ENCODE measurements at regions not wholly inside any gene's neighbourhood (a gene's known extent, or its start where the extent isn't known, plus 50 kb on each side); places are given as distances from the start of the nearest gene placed in this dataset.

DNA sequence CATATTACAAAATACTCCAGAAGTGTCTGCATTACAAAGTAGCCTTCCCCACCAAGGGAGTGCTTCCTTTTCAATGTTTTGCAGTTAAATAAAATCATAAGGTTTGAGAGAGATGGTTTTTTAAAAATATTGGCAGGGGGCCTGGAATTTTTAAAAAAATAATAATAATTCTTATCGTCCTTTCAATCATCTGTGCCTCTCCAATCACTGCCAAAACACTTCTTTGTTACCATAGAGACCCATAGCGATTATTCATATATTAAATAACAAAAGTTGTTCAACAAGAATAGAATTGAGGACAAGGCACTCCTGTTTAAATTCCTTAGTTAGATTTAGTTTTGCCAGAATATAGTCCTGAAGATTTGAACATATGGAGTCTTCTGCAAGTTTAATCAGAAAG, 203.1 kb downstream of the FAT4 start:
- TF ChIP-seq, protein P1, sequence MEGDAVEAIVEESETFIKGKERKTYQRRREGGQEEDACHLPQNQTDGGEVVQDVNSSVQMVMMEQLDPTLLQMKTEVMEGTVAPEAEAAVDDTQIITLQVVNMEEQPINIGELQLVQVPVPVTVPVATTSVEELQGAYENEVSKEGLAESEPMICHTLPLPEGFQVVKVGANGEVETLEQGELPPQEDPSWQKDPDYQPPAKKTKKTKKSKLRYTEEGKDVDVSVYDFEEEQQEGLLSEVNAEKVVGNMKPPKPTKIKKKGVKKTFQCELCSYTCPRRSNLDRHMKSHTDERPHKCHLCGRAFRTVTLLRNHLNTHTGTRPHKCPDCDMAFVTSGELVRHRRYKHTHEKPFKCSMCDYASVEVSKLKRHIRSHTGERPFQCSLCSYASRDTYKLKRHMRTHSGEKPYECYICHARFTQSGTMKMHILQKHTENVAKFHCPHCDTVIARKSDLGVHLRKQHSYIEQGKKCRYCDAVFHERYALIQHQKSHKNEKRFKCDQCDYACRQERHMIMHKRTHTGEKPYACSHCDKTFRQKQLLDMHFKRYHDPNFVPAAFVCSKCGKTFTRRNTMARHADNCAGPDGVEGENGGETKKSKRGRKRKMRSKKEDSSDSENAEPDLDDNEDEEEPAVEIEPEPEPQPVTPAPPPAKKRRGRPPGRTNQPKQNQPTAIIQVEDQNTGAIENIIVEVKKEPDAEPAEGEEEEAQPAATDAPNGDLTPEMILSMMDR (IDR thresholded peaks at IDR 0.05; ENCODE audit: insufficient read depth, low read depth, low read length, missing control alignments) = no peak
- no peak overlapping the region for H3K4me3 ChIP-seq (ENCODE audit: low read depth, low read length)
- DNase-seq (ENCODE audit: low read depth) = no peak

DNA sequence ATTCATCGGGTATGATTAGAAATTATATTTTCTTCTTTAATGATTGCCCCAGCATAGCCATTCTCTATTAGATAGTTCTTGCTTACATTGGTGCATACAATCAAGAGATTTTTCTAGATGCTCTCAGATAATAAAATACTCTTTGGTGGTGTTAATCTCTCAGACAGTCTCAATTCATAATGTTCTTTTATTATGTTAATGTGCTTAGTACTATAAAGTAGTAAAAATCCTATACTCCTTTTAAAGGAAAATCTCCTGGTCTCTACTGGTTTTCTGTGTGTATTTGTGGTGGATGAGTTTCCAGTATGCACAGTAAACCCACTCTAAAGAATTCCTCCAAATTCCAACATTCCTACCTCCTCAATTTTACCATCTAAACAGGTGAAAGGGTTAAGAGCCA, 203.5 kb downstream of the FAT4 start:
- no peak overlapping the region for H3K4me3 ChIP-seq (ENCODE audit: low read depth, low read length)
- TF ChIP-seq, protein P1 (IDR thresholded peaks at IDR 0.05; ENCODE audit: insufficient read depth, low read depth, low read length, missing control alignments) = no peak
- no peak for DNase-seq (ENCODE audit: low read depth)

DNA sequence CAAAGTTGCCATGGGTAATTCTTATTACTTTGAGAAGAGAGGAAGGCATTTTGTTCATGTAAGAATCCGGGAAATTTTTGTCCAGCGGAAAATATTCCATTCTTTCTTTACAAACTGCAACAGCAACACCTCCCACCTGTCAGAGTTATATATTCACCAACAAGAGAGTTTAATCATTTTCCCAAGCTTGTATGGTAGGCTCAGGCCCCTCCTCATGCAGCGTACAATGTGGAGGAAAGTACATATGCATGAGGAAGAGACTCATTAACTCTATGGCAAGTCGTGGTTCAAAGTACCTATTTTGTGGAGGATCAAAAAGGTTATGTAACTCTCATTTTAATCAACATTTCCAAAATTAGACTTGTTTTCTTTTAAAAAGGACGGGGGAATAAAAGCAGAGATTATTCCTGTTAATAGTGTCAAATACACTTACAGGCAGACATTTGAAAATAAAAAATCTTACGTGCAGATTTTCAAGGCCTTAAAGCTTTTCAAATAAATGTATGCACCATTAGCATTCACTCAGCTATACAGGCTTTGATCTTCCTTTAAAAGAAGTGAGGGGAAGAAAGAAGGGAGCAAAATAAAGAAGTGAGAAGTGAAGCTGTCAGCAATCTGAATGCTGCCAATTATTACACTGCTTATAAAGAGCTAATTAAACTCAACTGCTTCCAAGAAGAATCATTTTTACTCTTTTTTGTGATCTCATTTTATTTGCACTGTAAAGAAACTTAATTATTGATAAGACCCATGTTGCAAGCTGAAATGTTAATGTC, 204.8 kb downstream of the FAT4 start:
- TF ChIP-seq, protein P1 (IDR thresholded peaks at IDR 0.05; ENCODE audit: insufficient read depth, low read depth, low read length, missing control alignments) = no peak
- H3K4me3 ChIP-seq (ENCODE audit: low read depth, low read length) = no peak overlapping the region

DNA sequence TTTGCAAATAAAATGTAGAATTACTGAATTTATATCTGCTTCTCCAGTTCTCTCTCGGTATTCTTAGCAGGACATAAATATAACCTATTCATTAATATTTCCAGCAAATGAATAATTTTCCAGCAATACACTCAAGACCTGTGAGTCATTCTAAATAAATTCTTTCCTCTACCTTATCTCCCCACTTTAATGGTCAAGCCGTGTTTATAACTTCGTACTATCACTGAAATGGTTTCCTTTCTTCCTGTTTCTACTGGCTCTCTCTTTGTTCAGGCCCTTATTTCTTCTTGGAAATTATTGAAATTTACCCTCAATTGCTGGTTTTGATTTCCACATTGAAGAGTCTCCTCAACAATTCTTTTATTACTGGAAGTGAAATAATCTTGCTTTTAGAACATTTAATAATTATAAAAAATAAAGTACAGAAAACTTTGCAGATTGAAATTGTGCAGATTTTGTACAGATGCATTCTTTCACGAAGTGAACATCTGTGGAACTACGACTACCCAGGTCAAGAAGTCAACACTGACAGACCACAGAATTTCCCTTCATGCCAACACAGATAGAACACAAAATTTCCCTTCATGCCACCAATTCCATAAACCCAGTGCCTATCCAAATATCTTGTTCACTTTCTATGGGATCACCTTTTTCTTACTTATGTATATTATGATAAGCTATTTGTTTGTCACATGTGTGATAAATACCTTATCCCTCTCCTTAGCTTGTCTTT, 205.7 kb downstream of the FAT4 start:
- TF ChIP-seq, protein P1 (IDR thresholded peaks at IDR 0.05; ENCODE audit: insufficient read depth, low read depth, low read length, missing control alignments) = no peak
- no peak for DNase-seq (ENCODE audit: low read depth)
- H3K4me3 ChIP-seq (ENCODE audit: low read depth, low read length) = no peak overlapping the region

More for the DNA sequence above, 204.8 kb downstream of the FAT4 start:
- DNase-seq (ENCODE audit: low read depth) = no peak

DNA sequence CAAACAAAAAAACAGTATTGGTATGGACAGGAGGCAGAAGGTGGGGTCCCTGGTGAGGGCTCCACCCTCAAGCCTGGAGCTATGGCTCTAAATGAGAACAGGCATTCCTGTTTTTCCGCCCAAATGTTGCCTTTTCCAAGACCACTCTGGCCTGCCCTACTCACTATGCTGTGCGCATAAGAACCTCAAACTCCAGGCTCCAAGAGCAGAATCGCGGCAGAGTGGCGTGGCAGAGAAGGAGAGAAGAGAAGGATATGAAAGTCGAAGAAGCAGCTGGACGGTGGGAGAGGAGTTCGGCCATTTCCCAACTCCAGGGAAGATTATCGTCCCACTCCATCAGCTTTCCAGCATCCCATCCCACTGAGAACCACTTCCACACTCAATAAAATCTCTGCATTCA, 207.8 kb downstream of the FAT4 start:
- TF ChIP-seq, protein P1 (IDR thresholded peaks at IDR 0.05; ENCODE audit: insufficient read depth, low read depth, low read length, missing control alignments) = no peak
- no peak overlapping the region for H3K4me3 ChIP-seq (ENCODE audit: low read depth, low read length)
- DNase-seq (ENCODE audit: low read depth) = no peak

DNA sequence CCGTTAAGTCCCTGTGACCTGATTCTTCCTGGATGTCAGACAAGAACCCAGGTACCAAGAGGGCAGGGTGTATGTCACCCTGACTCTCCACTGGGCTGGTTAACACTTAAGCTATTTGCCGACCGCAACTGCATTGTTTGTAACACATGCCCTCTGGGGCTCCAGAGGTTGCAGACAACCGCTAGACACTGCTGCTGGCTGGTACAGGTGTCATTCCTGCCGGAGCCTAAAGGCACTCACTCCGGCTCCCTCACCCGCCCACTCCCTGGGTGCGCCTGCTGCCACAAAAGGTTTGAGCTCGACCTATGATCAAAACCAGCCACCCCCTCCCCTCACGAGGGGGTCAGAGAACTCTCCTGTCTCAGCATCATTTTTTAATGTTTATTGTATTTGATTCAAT, 208.2 kb downstream of the FAT4 start:
- DNase-seq (ENCODE audit: low read depth) = no peak
- TF ChIP-seq, protein P1 (IDR thresholded peaks at IDR 0.05; ENCODE audit: insufficient read depth, low read depth, low read length, missing control alignments) = no peak

More for the DNA sequence above, 208.2 kb downstream of the FAT4 start:
- no peak overlapping the region for H3K4me3 ChIP-seq (ENCODE audit: low read depth, low read length)

All from GM12865 (cell line).